ENCODE measurements at regions not wholly inside any gene's neighbourhood (a gene's known extent, or its start where the extent isn't known, plus 50 kb on each side); places are given as distances from the start of the nearest gene placed in this dataset.

- no peak for DNase-seq (ENCODE audit: low read depth in 1 of 2, low spot score in 1 of 2)
- Histone ChIP-seq H3K27me3 (ENCODE audit: insufficient read depth, poor library complexity, severe bottlenecking) (no peaks in the 10 kb centered on the region), H3K27ac (replicated peaks) (no peak overlapping the region), H3K4me3 (replicated peaks; ENCODE audit: insufficient read depth, low read length) (no peak overlapping the region)
- TF ChIP-seq SPI1 (IDR thresholded peaks at IDR 0.05; ENCODE audit: borderline replicate concordance, low read depth): no peak
- TF ChIP-seq, protein P1, sequence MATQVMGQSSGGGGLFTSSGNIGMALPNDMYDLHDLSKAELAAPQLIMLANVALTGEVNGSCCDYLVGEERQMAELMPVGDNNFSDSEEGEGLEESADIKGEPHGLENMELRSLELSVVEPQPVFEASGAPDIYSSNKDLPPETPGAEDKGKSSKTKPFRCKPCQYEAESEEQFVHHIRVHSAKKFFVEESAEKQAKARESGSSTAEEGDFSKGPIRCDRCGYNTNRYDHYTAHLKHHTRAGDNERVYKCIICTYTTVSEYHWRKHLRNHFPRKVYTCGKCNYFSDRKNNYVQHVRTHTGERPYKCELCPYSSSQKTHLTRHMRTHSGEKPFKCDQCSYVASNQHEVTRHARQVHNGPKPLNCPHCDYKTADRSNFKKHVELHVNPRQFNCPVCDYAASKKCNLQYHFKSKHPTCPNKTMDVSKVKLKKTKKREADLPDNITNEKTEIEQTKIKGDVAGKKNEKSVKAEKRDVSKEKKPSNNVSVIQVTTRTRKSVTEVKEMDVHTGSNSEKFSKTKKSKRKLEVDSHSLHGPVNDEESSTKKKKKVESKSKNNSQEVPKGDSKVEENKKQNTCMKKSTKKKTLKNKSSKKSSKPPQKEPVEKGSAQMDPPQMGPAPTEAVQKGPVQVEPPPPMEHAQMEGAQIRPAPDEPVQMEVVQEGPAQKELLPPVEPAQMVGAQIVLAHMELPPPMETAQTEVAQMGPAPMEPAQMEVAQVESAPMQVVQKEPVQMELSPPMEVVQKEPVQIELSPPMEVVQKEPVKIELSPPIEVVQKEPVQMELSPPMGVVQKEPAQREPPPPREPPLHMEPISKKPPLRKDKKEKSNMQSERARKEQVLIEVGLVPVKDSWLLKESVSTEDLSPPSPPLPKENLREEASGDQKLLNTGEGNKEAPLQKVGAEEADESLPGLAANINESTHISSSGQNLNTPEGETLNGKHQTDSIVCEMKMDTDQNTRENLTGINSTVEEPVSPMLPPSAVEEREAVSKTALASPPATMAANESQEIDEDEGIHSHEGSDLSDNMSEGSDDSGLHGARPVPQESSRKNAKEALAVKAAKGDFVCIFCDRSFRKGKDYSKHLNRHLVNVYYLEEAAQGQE (IDR thresholded peaks at IDR 0.05; ENCODE audit: insufficient replicate concordance, low read depth): no peak
- no peak for TF ChIP-seq GABPA (IDR thresholded peaks at IDR 0.05; ENCODE audit: low read depth)
- no peak for TF ChIP-seq CTCF (IDR thresholded peaks at IDR 0.05; ENCODE audit: insufficient read depth, low read length)
- no peak for TF ChIP-seq POLR2AphosphoS5 (IDR thresholded peaks at IDR 0.05; ENCODE audit: low read depth)
These were observed 86.2 kb upstream of the KCNK12 start for GRCh38 chr2:47656715-47657600.

DNA sequence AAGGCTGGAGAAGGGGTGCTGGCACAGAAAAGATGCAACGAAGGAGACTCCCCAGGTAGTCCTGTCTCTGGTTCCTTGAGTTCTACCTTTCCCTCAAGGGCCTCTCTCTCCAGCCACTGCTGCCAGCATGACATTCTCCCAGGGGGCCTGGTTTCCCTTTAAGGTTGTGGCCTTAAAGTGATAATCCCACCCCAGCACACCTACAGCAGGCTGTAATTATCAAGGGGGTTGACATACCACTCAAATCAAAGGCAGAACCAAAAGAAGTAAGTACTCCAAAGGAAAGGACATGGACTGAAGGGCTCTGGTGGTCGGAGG lies 84.7 kb upstream of the KCNK12 start:
- Histone ChIP-seq H3K27ac (replicated peaks) (no peak overlapping the region), H3K4me3 (replicated peaks; ENCODE audit: insufficient read depth, low read length) (no peak overlapping the region), H3K27me3 (ENCODE audit: insufficient read depth, poor library complexity, severe bottlenecking) (no peaks in the 10 kb centered on the region)
- TF ChIP-seq, protein P1 (IDR thresholded peaks at IDR 0.05; ENCODE audit: insufficient replicate concordance, low read depth): no peak
- no peak for TF ChIP-seq POLR2AphosphoS5 (IDR thresholded peaks at IDR 0.05; ENCODE audit: low read depth)
- no peak for TF ChIP-seq SPI1 (IDR thresholded peaks at IDR 0.05; ENCODE audit: borderline replicate concordance, low read depth)
- no peak for TF ChIP-seq CTCF (IDR thresholded peaks at IDR 0.05; ENCODE audit: insufficient read depth, low read length)
- DNase-seq (ENCODE audit: low read depth in 1 of 2, low spot score in 1 of 2): no peak

- Histone ChIP-seq H3K4me3 (replicated peaks; ENCODE audit: insufficient read depth, low read length) (no peak overlapping the region), H3K27me3 (ENCODE audit: insufficient read depth, poor library complexity, severe bottlenecking) (no peaks in the 10 kb centered on the region), H3K27ac (replicated peaks) (no peak overlapping the region)
- DNase-seq (ENCODE audit: low read depth in 1 of 2, low spot score in 1 of 2): no peak
- TF ChIP-seq CTCF (IDR thresholded peaks at IDR 0.05; ENCODE audit: insufficient read depth, low read length) (no peak), POLR2AphosphoS5 (IDR thresholded peaks at IDR 0.05; ENCODE audit: low read depth) (no peak), SPI1 (IDR thresholded peaks at IDR 0.05; ENCODE audit: borderline replicate concordance, low read depth) (no peak), GABPA (IDR thresholded peaks at IDR 0.05; ENCODE audit: low read depth) (no peak)
- TF ChIP-seq, protein P1 (IDR thresholded peaks at IDR 0.05; ENCODE audit: insufficient replicate concordance, low read depth): no peak
These were observed 84.2 kb upstream of the KCNK12 start for GRCh38 chr2:47654790-47655562.
